GM18507 (cell line): ENCODE measurements at regions not wholly inside any gene's neighbourhood (a gene's known extent, or its start where the extent isn't known, plus 50 kb on each side); places are given as distances from the start of the nearest gene placed in this dataset.

Experiments used
- DNase-seq: peaks from one replicate; pipeline ENCODE4 v3.0.0; 2011; ENCODE audit warnings: low read depth; ENCODE audit not compliant: insufficient read length; ENCODE audit errors: extremely low spot score
- FAIRE-seq: peaks from 2 replicates; lab custom pipeline; 2011; peaks lifted over from hg19 to GRCh38; lab: Jason Lieb, UNC

GRCh38 chr7:84477786-84478478 lies 283.3 kb upstream of the SEMA3A start:
- FAIRE-seq (no peak), DNase-seq (no peak)

DNA sequence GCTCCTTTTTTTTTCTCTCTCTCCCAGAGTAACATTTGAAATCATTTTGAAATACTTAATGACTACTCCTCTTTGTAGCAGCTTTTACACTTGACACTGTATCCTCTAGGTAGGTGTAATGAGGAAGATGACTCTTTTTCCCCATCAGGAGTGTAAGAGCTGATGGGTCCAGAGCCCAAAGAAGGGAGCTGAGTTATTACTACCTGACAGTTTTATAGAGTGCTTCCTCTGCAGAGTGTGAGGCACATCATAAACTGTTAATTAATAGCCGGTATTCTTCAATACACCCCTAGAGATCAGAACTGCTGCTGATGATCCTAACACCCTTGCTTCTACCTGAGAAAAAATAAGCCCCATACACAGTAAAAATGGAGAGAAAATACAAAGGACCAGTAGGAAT lies 279.8 kb upstream of the SEMA3A start:
- no peak for FAIRE-seq
- DNase-seq: no peak

DNA sequence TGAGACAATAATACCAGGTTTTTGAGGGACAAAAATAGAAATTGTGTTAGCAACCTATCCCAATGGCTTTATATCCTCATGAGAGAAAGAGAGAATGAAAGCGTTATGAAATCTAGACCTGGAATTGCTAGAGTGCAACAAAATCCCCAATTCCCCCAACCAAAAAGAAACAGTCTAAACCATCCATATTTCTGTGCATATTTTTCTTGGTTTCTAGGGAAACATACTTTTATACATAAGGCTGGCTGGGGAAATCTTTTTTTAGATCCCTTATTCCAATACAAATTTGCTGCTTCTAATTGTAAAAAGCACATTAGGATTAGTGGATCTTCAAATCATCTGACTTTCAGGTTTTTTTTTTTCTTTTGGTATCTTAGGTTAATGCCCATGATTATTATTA lies 277.0 kb upstream of the SEMA3A start:
- FAIRE-seq (no peak), DNase-seq (no peak)

DNA sequence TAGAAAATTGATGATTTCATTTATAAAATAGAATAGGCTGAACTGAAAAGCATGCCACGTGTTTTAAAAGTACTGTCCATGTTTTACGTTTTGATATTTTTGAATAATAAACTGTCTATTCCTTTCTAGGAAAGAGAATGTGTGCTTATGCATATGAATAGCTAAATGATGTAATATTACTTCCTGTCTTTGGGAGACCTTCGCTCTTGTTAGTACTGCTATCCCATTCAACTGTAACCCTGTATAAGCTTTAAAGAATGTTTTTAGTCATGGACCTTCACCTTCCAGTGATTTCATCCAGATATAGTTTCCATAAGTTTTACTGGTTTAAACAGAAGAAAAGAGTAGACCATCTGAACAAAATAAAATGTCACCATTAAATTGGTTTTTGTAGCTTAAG lies 274.4 kb upstream of the SEMA3A start:
- no peak for DNase-seq

DNA sequence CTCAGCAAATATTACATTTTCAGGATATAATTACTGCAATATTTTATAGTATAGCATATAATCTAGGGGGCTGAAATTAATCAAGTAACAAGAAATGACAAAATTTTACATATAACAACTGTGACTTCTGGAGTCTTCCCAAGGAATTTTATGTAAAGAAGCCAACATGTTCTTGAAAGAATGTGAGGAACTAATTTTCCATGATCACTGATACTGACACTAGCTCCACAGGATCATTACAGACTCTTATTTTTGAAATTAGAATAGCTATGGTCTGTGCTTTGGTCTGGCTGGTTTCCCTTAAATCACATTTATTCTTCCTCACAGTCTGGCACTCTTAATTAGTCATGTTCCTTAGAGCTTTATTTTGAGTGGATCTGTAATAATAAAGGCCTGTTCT lies 267.7 kb upstream of the SEMA3A start:
- DNase-seq (no peak), FAIRE-seq (no peak)

More for the DNA sequence above, 274.4 kb upstream of the SEMA3A start:
- FAIRE-seq: no peak

DNA sequence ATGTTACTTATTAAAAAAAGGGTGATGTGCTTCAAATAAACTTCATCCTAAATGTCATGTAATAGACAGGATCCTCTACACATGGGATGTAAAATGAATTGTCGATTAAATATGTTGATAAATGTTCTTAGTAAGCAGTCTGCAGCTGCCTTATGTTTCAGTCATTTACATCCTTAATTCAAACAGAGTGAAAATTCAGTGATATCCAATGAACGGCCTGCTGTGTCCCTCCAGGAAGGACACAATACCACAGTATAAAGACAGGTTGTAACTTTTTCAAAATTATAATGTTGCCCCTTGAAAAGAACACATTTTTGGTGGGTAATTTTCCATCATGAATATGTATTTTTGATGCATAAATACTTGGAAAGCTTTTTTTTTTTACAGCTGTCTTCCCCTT lies 266.5 kb upstream of the SEMA3A start:
- DNase-seq (no peak), FAIRE-seq (no peak)

GRCh38 chr7:84455788-84456187 lies 261.2 kb upstream of the SEMA3A start:
- no peak for DNase-seq
- FAIRE-seq: no peak

- FAIRE-seq: no peak
- no peak for DNase-seq
These were observed 259.8 kb upstream of the SEMA3A start for GRCh38 chr7:84454174-84454959.

GRCh38 chr7:84452618-84453017 lies 258.0 kb upstream of the SEMA3A start:
- DNase-seq: no peak
- FAIRE-seq: no peak

GRCh38 chr7:84450772-84451171 lies 256.2 kb upstream of the SEMA3A start:
- no peak for DNase-seq
- no peak for FAIRE-seq

GRCh38 chr7:84447636-84448293 lies 253.2 kb upstream of the SEMA3A start:
- FAIRE-seq (no peak), DNase-seq (no peak)

- FAIRE-seq: no peak
- no peak for DNase-seq
These were observed 252.4 kb upstream of the SEMA3A start for GRCh38 chr7:84446991-84447480.

DNA sequence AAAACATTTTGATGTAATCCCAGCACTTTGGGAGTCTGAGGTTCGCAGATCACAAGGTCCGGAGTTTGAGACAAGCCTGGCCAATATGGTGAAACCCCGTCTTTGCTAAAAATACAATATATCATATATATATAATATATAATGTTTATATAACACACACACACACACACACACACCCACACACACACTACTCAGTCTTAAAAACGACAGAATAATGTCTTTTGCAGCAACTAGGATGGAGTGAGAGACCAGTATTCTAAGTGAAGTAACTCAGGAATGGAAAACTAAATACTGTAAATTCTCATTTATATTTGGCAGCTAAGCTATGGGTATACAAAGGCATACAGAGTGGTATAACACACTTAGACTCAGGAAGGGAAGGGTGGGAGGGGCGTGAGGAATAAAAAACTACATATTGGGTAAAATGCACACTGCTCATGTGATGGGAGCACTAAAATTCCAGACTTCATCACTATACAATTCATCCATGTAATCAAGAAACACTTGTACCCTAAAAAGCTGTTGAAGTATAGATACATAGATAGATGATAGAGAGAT lies 231.2 kb upstream of the SEMA3A start:
- FAIRE-seq: no peak
- DNase-seq: no peak

DNA sequence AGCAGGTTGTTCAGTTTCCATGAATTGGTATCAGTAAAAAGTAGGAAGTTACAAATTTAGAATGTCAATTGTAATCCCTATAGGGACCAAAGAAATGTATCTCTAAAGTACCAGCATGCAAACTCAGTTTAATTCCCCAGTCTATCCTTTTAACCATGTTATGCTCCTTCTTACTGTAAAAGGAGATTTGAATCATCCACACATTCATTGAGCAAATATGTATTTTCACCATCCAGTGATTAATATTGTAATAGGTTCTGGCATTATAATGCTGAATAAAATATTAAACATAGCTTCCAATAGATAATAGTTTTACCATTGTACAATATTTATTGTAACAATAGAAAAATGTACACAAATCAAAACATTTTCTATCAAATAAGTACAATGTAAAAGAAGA lies 228.2 kb upstream of the SEMA3A start:
- no peak for FAIRE-seq
- no peak for DNase-seq

- FAIRE-seq: no peak
- DNase-seq: no peak
These were observed 217.8 kb upstream of the SEMA3A start for GRCh38 chr7:84412161-84412969.

DNA sequence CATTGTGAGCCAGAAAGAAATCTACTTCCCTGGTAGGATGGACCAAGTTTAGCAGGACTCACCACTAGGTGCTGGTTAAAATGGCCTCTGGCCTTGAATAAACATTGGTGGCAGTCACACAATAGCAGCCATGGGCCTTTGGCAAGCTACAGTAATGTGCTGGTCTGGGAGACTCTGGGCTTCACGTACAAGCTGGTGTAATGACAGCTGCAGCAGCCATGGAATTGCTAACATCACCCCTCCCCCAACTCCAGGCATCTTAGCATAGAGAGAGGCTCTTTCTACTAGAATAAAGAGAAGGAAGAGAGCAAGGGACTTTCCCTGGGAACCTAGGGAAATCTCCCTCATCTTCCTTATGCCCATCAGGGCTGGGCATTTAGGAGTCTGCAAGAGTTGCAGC lies 205.1 kb upstream of the SEMA3A start:
- DNase-seq: no peak
- FAIRE-seq: no peak

DNA sequence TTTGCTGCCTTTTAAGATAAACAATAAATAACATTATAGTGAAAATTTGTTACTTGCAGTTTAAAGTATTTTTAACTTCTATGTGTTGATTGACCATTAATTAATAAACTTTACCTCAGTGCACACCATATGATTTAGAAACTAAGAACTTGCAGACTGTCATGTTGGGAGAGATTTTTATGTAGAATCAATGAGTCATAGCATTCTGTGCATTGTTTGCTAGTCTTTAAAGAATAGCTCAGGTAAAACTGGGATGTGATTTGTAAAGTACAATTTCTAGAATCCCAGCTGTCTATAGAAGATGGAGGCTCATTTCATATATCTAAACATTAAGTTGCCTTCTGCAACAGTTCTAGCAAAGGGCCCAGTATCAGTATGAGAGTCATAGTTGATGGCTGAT lies 199.6 kb upstream of the SEMA3A start:
- FAIRE-seq (no peak), DNase-seq (no peak)

- FAIRE-seq (no peak), DNase-seq (no peak)
These were observed 199.2 kb upstream of the SEMA3A start for GRCh38 chr7:84393786-84394185.

GRCh38 chr7:84390845-84391244 lies 196.3 kb upstream of the SEMA3A start:
- FAIRE-seq: no peak
- no peak for DNase-seq
